Liver (tissue), 8 donors: ENCODE measurements at regions not wholly inside any gene's neighbourhood (a gene's known extent, or its start where the extent isn't known, plus 50 kb on each side); places are given as distances from the start of the nearest gene placed in this dataset.

Source experiments
- DNase-seq: peaks from one replicate; pipeline ENCODE4 v3.0.0-alpha.2; 2017; ENCODE audit warnings: low spot score
- H3K27ac ChIP-seq, 2 donors: one replicate each; pipeline ENCODE4 v1.7.0; 2013; ENCODE audit warnings: inconsistent platforms in 2 of 2, low read length in 2 of 2, control low read depth in 1 of 2, low read depth in 1 of 2, mild to moderate bottlenecking in 1 of 2
- H3K27me3 ChIP-seq, 4 donors: one replicate each; pipeline versions ENCODE4 v1.6.1 to v1.7.0; 2013; ENCODE audit warnings: low read length in 3 of 4, inconsistent platforms in 1 of 4, mild to moderate bottlenecking in 1 of 4, moderate library complexity in 1 of 4; ENCODE audit not compliant: control insufficient read depth in 4 of 4, insufficient read depth in 4 of 4
- H3K36me3 ChIP-seq, 4 donors: one replicate each; pipeline versions ENCODE4 v1.6.1 to v1.7.0; 2013; ENCODE audit warnings: low read length in 3 of 4, mild to moderate bottlenecking in 3 of 4, low read depth in 1 of 4, moderate library complexity in 1 of 4; ENCODE audit not compliant: control insufficient read depth in 4 of 4, insufficient read depth in 3 of 4
- H3K4me1 ChIP-seq, 4 donors: one replicate each; pipeline versions ENCODE4 v1.6.1 to v1.7.0; 2013; ENCODE audit warnings: low read length in 3 of 4, mild to moderate bottlenecking in 3 of 4, moderate library complexity in 1 of 4; ENCODE audit not compliant: control insufficient read depth in 4 of 4, insufficient read depth in 4 of 4
- H3K4me3 ChIP-seq, 3 donors: one replicate each; pipeline versions ENCODE4 v1.6.1 to v1.7.0; 2013; ENCODE audit warnings: low read length in 3 of 3, control low read depth in 1 of 3, low read depth in 1 of 3, mild to moderate bottlenecking in 1 of 3
- H3K9ac ChIP-seq, 2 donors: one replicate each; pipeline ENCODE4 v1.7.0; 2013; ENCODE audit warnings: low read length in 2 of 2, mild to moderate bottlenecking in 2 of 2, moderate library complexity in 2 of 2, control low read depth in 1 of 2, low read depth in 1 of 2
- H3K9me3 ChIP-seq, 4 donors: one replicate each; pipeline versions ENCODE4 v1.6.1 to v1.7.0; 2013; ENCODE audit warnings: low read length in 3 of 4; ENCODE audit not compliant: control insufficient read depth in 4 of 4
- ATF3 ChIP-seq: IDR thresholded peaks from 2 replicates; pipeline ENCODE4 v1.6.1; 2016; ENCODE audit warnings: antibody characterized with exemption
- CTCF ChIP-seq: fragments of 150-350 bp; IDR thresholded peaks from 2 replicates; pipeline ENCODE4 v1.5.1; 2017; ENCODE audit warnings: improper control_type of control experiment, low read depth, low read length; ENCODE audit not compliant: missing input control
- EGR1 ChIP-seq, 2 donors: IDR thresholded peaks; 2 replicates each; pipeline ENCODE4 v1.6.1; 2016 to 2018; ENCODE audit warnings: antibody characterized with exemption in 2 of 2, low read depth in 2 of 2
- GABPA ChIP-seq, 2 donors: IDR thresholded peaks in 1 of 2; conservative IDR thresholded peaks in 1 of 2; 2 replicates each; pipeline ENCODE4 v1.6.1; 2016; ENCODE audit warnings: antibody characterized with exemption in 2 of 2, mild to moderate bottlenecking in 1 of 2, moderate library complexity in 1 of 2
- HNF4A ChIP-seq, 2 donors: conservative IDR thresholded peaks; 2 replicates each; pipeline ENCODE4 v1.6.1; 2016; ENCODE audit warnings: antibody characterized with exemption in 2 of 2, mild to moderate bottlenecking in 2 of 2
- HNF4G ChIP-seq: IDR thresholded peaks from 2 replicates; pipeline ENCODE4 v1.6.1; 2016; ENCODE audit warnings: antibody characterized with exemption
- JUND ChIP-seq, 2 donors: IDR thresholded peaks; 2 replicates each; pipeline ENCODE4 v1.6.1; 2016; ENCODE audit warnings: antibody characterized with exemption in 2 of 2
- MAX ChIP-seq: IDR thresholded peaks from 2 replicates; pipeline ENCODE4 v1.6.1; 2016; ENCODE audit warnings: antibody characterized with exemption
- NR2F2 ChIP-seq: IDR thresholded peaks from 2 replicates; pipeline ENCODE4 v1.6.1; 2016; ENCODE audit warnings: antibody characterized with exemption
- RAD21 ChIP-seq, 2 donors: IDR thresholded peaks; 2 replicates each; pipeline ENCODE4 v1.6.1; 2016; ENCODE audit warnings: antibody characterized with exemption in 2 of 2, mild to moderate bottlenecking in 2 of 2
- REST ChIP-seq: IDR thresholded peaks from 2 replicates; pipeline ENCODE4 v1.6.1; 2016; ENCODE audit warnings: antibody characterized with exemption, mild to moderate bottlenecking
- RXRA ChIP-seq, 2 donors: IDR thresholded peaks; 2 replicates each; pipeline ENCODE4 v1.6.1; 2017 to 2018; ENCODE audit warnings: antibody characterized with exemption in 2 of 2, mild to moderate bottlenecking in 1 of 2
- SP1 ChIP-seq: IDR thresholded peaks from 2 replicates; pipeline ENCODE4 v1.6.1; 2018; ENCODE audit warnings: antibody characterized with exemption, mild to moderate bottlenecking
- TAF1 ChIP-seq: conservative IDR thresholded peaks from 2 replicates; pipeline ENCODE4 v1.6.1; 2016; ENCODE audit warnings: antibody characterized with exemption, mild to moderate bottlenecking
- YY1 ChIP-seq: IDR thresholded peaks from 2 replicates; pipeline ENCODE4 v1.6.1; 2016; ENCODE audit warnings: antibody characterized with exemption, mild to moderate bottlenecking
- ZBTB33 ChIP-seq: IDR thresholded peaks from 2 replicates; pipeline ENCODE4 v1.6.1; 2016; ENCODE audit warnings: antibody characterized with exemption
- WGBS: extraction: QIAGEN DNeasy Blood & Tissue Kit; methylation state at CpG from one replicate; pipeline ENCODE4 v1.1.7; 2013; 5-methylcytosine and 5-hydroxymethylcytosine counted together
- donor health status: healthy.
- donor health status: healthy.
- donor health status: healthy.
- donor health status: healthy.
- donor health status: healthy.

- no peak for TF ChIP-seq HNF4G
- no peak for TF ChIP-seq JUND (IDR thresholded peaks at IDR 0.05)
- no peak for TF ChIP-seq EGR1 (IDR thresholded peaks at IDR 0.05; ENCODE audit: low read depth in 2 of 2)
- no peak for TF ChIP-seq YY1
- no peak for TF ChIP-seq ATF3
- no peak for TF ChIP-seq GABPA (IDR thresholded peaks at IDR 0.05 in 1 of 2, conservative IDR thresholded peaks at IDR 0.05 in 1 of 2)
- no peak for TF ChIP-seq TAF1
Measured at GRCh38 chr7:131268906-131269305, 58.8 kb upstream of the MKLN1 start (continued).

GRCh38 chr7:131272086-131272485 lies 55.6 kb upstream of the MKLN1 start:
- no peaks in the 10 kb centered on the region for H3K27me3 ChIP-seq
- WGBS, result 100% methylated on average over 1 of the region's 1 CpG
- H3K9me3 ChIP-seq, result no peaks in the 10 kb centered on the region
- no peak overlapping the region for H3K4me3 ChIP-seq
- H3K27ac ChIP-seq, result no peak overlapping the region
- no peak overlapping the region for H3K9ac ChIP-seq
- DNase-seq, result no peak
- peaks cover 0 to 1% (median 0%) of the 10 kb centered on the region in 4 donors for H3K4me1 ChIP-seq
- no peaks in the 10 kb centered on the region for H3K36me3 ChIP-seq
- TF ChIP-seq HNF4G (no peak), NR2F2 (no peak), SP1 (no peak), GABPA (IDR thresholded peaks at IDR 0.05 in 1 of 2, conservative IDR thresholded peaks at IDR 0.05 in 1 of 2) (no peak), HNF4A (conservative IDR thresholded peaks at IDR 0.05) (no peak), JUND (IDR thresholded peaks at IDR 0.05) (no peak), MAX (no peak), YY1 (no peak), REST (no peak), ATF3 (no peak), TAF1 (no peak), RAD21 (IDR thresholded peaks at IDR 0.05) (no peak), EGR1 (IDR thresholded peaks at IDR 0.05; ENCODE audit: low read depth in 2 of 2) (no peak)

GRCh38 chr7:131274986-131275385 lies 52.7 kb upstream of the MKLN1 start:
- DNase-seq, result no peak
- WGBS, result 95% methylated on average over 2 of the region's 2 CpGs
- H3K27me3 ChIP-seq, result no peaks in the 10 kb centered on the region
- no peak for TF ChIP-seq HNF4G
- TF ChIP-seq REST, result no peak
- TF ChIP-seq JUND (IDR thresholded peaks at IDR 0.05), result no peak
- no peak for TF ChIP-seq ZBTB33
- TF ChIP-seq HNF4A (conservative IDR thresholded peaks at IDR 0.05), result no peak
- TF ChIP-seq RXRA (IDR thresholded peaks at IDR 0.05), result no peak
- TF ChIP-seq GABPA (IDR thresholded peaks at IDR 0.05 in 1 of 2, conservative IDR thresholded peaks at IDR 0.05 in 1 of 2), result no peak
- TF ChIP-seq TAF1, result no peak
- TF ChIP-seq NR2F2, result no peak
- no peak for TF ChIP-seq MAX
- no peak for TF ChIP-seq CTCF
- no peak for TF ChIP-seq ATF3
- TF ChIP-seq YY1, result no peak

More at GRCh38 chr7:131274986-131275385, 52.7 kb upstream of the MKLN1 start:
- H3K9ac ChIP-seq, result no peak overlapping the region
- H3K4me1 ChIP-seq, result peaks cover 0 to 1% (median 0%) of the 10 kb centered on the region in 4 donors
- no peak overlapping the region for H3K27ac ChIP-seq
- H3K9me3 ChIP-seq, result peaks cover 0 to under 1% (median 0%) of the 10 kb centered on the region in 4 donors
- H3K4me3 ChIP-seq, result no peak overlapping the region
- no peaks in the 10 kb centered on the region for H3K36me3 ChIP-seq
